ENCODE measurements at regions not wholly inside any gene's neighbourhood (a gene's known extent, or its start where the extent isn't known, plus 50 kb on each side); places are given as distances from the start of the nearest gene placed in this dataset.

GRCh38 chr22:23408321-23408720 is 171.8 kb downstream of the IGLL1 start:
- no peak for DNase-seq

GRCh38 chr22:23405366-23405851 is 174.7 kb downstream of the IGLL1 start:
- DNase-seq, result no peak

- peak; percentile 10 for DNase-seq
These were observed 175.3 kb downstream of the IGLL1 start for GRCh38 chr22:23404689-23405365.

- no peak for DNase-seq
These were observed 176.1 kb downstream of the IGLL1 start for GRCh38 chr22:23403720-23404688.

- DNase-seq, result no peak
These were observed 176.9 kb downstream of the IGLL1 start for GRCh38 chr22:23403152-23403719.

GRCh38 chr22:23402275-23403151 is 177.6 kb downstream of the IGLL1 start:
- DNase-seq, result peak; percentile 71

- DNase-seq, result no peak
These were observed 178.2 kb downstream of the IGLL1 start for GRCh38 chr22:23401910-23402274.

- no peak for DNase-seq
These were observed 178.8 kb downstream of the IGLL1 start for GRCh38 chr22:23401111-23401909.

GRCh38 chr22:23400286-23400981 is 179.7 kb downstream of the IGLL1 start:
- DNase-seq, result no peak

- DNase-seq, result no peak
These were observed 180.5 kb downstream of the IGLL1 start for GRCh38 chr22:23399367-23400285.

- no peak for DNase-seq
These were observed 181.3 kb downstream of the IGLL1 start for GRCh38 chr22:23398701-23399366.

- DNase-seq, result no peak
These were observed 182.2 kb downstream of the IGLL1 start for GRCh38 chr22:23397613-23398567.

GRCh38 chr22:23397008-23397612 is 183.0 kb downstream of the IGLL1 start:
- no peak for DNase-seq

- no peak for DNase-seq
These were observed 183.6 kb downstream of the IGLL1 start for GRCh38 chr22:23396362-23397007.

GRCh38 chr22:23395530-23396361 is 184.3 kb downstream of the IGLL1 start:
- no peak for DNase-seq

Data from activated CD4-positive, alpha-beta T cell treated with anti-CD3 and anti-CD28 coated beads, Interleukin-2, Interleukin-6, amounts not matched to agents 100 ng/mL and 50 ng/mL, durations not matched to agents 16 hours and 8 hours (primary cell).